ENCODE measurements at regions not wholly inside any gene's neighbourhood (a gene's known extent, or its start where the extent isn't known, plus 50 kb on each side); places are given as distances from the start of the nearest gene placed in this dataset.

- TF ChIP-seq CTCF (IDR thresholded peaks at IDR 0.05; ENCODE audit: low read depth, low read length, missing input control), result no peak
- TF ChIP-seq ATF3 (IDR thresholded peaks at IDR 0.05), result no peak
- no peak for TF ChIP-seq FOXA1 (IDR thresholded peaks at IDR 0.05)
- no peak for TF ChIP-seq MAX (IDR thresholded peaks at IDR 0.05)
- no peak for TF ChIP-seq JUND (IDR thresholded peaks at IDR 0.05)
Measured at GRCh38 chr1:69404486-69404885, 163.2 kb upstream of the LRRC7 start.
